ENCODE measurements at regions not wholly inside any gene's neighbourhood (a gene's known extent, or its start where the extent isn't known, plus 50 kb on each side); places are given as distances from the start of the nearest gene placed in this dataset.

- TF ChIP-seq POLR2A (IDR thresholded peaks at IDR 0.05): no peak
- no peak for TF ChIP-seq CTCF (IDR thresholded peaks at IDR 0.05 in 4 of 5, conservative IDR thresholded peaks at IDR 0.05 in 1 of 5)
Observed at GRCh38 chr9:17996728-17997127, 417.9 kb downstream of the SH3GL2 start.
